ENCODE measurements at regions not wholly inside any gene's neighbourhood (a gene's known extent, or its start where the extent isn't known, plus 50 kb on each side); places are given as distances from the start of the nearest gene placed in this dataset.
"Not testable (repeated sequence)": the region's sequence is repeated elsewhere in the genome, so short reads cannot be mapped to it uniquely, and the experiment has no call there.

DNA sequence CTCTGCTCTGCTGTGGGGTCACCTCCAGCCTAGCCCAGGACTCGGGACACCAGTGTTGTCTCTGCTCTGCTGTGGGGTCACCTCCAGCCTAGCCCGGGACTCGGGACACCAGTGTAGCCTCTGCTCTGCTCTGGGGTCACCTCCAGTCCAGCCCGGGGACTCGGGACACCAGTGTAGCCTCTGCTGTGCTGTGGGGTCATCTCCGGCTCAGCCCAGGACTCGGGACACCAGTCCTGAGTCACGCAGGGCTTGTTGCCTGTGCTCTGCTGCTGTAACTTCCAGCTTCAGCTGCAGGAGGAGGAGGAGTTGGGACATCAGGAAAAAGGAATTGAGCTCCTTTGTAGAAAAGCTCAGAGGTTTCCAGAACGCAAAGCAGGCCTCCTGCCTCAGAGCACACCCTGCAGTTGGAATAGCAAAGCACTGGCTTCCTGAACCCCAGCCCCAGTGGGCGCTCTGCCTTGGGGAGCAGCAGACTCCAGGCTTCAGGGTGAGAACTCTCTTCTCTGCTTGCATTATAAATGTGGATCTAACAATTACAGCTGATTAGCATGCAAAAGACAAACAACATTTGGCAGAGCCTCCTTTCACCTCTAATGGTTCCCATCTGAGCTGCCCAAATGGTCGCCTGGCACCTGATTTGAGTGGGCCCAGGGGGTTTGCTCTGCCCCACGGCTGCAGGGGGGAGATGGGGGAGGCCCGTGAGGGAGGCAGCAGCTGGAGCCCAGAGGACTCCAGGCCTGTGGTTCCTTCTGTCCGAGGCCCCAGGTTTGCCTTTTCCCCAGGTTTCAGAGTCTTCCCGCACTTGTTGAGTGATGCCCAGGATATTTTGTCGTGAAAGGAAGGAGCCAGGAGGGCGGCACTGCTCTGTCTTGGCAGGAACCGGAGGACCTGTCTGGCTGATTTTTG lies 323.7 kb downstream of the ADGRD1 start:
- DNase-seq: not testable (repeated sequence)

DNA sequence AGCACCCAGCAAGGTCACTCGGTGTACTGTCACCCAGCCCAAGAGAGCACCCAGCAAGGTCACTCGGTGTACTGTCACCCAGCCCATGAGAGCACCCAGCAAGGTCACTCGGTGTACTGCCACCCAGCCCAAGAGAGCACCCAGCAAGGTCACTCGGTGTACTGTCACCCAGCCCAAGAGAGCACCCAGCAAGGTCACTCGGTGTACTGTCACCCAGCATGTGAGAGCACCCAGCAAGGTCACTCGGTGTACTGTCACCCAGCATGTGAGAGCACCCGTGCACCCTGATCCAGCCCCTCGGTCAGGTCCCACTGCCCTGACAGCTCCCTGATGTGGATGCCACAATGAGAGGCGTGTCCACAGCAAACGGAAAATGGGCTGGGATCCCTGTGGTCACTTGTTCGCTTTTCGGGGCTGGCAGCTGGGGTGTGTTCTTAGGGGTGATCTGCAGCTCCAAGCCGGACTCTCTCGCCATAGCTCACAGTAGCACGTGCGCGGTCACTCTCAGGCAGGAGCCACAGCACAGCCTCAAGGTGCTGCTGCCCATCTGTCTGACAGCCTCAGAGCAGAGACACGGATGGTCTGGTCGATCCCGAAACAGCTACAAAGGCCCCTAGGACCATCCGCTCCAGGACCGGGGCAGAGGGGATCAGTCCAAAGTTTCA lies 324.9 kb downstream of the ADGRD1 start:
- not testable (repeated sequence) for DNase-seq

DNA sequence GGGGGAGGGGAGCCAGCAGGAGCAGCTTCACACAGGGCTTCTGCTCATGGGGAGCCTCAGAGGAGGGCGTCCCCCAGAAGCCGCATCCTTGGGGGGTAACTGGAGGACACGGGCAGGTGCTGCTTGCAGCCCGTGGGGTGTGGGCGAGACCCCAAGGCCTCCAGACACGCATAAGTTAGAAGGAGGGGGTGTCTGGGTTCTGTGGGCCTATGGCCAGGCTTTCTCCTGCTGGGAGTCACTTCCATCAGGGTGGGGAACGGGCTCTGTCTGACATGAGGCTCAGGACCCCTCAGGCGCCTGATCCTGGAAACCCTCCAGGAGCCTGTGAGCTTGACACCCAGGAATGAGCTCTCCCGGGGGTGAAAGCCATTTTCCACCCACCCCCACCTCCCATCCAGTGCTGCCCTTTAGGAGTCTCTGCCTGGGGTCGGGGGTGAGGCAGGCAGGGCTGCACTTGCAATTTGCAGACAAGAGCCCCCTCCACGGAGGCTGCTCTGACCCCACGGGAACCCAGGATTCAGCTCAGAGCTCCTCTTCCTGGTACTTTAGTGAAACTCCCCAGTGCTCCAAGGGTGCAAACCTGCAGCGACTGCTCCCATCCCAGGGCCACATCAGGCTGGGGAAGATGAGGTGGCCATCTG lies 325.7 kb downstream of the ADGRD1 start:
- DNase-seq: no peak

DNA sequence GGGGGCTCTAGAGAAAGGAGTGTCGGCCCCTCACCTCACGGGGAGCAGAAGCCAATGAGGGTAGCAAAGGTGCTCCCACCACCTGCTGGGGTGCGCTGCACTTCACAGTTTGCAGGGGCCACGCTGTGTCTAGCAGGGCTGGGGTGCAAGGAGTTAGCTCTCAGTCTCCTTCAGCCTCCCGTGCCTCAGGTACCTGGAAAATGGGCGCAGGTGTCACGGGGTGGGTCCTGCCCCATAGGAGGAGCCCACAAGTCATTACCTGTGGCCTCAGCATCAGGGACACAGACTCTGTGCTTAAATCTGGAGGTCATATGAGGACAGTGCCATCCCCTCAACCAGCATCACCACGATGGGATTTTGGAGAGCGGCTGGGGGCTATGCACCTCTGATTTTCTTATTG lies 326.7 kb downstream of the ADGRD1 start:
- no peak for DNase-seq

DNA sequence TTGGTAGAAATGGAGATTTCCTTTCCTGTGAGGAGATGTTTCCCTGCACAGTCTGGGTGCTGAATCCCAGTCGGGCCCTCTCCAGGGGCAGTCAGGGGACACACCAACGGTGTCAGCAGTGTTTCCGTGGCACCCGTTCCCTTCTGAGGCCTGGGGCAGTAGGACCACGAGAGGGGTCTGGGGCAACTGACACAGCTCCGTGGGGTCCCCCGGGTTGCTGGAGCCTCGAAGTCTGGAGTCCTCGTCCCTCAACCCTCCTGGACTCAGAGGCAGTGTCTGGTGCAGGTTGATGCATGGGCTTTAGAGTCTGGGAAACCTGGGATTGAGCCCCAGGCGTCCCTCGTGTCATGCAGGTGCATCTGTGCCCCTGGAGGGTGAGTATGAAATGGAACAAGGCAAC lies 327.3 kb downstream of the ADGRD1 start:
- no peak for DNase-seq

DNA sequence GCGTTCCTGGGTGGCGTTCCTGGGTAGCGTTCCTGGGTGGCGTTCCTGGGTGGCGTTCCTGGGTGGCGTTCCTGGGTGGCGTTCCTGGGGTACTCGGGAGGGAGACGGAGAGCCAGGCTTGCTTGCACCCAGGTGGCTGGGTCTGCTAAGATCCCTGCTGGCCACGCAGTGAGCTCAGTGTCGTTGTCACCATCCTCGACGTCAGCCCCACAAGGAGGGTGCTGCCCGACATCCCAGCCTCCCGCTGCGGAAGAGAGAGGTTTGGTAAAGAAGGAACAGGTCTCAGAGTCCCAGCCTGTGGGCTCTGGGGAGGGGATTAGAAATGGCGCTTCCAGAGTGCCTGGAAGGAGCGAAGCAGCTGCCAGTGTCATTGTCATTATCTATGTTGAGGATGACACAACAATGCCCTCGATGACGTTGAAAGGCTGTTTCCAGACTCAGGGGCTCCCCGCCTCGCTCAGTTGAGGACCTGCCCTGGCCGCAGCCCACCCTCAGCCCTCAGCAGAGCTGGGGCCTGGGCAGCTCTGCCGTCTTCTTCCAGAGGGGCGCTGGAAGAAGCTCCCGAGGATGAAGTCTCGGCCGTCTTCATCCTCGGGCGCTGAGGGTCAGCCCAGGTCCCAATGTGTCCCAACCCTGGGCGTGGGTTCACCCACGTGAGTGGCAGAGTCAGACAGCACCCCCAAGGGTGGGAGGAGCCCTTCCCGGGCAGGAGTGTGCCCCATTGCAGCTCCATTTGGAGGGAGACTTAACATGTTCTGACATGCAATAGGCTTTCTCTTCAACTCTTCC lies 328.8 kb downstream of the ADGRD1 start:
- DNase-seq: no peak

DNA sequence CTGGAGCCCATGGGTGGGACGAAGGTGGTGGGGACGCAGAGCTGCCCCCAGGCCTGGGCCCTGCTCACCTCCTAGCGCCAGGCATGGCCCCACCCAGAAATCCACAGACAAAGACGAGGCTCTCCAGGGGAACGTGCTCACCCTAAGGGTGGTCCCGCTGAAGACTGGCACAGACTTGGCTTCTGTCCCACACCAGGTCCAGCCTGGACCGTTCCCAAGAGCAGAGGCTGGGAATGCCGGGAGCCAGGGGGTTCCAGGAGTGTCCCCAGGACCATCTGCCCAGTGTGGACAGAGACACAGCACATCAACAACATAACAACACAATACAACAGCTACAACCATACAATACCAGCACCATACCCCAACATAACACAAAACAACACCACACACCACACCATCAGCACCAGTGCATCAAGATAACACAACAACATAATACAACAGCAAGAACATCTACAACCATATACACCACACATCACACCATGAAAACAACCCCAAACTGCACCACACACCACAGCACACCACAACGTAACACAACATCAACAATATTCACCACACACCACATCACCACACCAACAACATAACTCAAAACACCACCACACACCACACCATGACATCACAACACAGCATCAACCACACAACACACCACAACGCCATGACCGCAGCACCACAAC lies 329.6 kb downstream of the ADGRD1 start:
- DNase-seq: no peak

DNA sequence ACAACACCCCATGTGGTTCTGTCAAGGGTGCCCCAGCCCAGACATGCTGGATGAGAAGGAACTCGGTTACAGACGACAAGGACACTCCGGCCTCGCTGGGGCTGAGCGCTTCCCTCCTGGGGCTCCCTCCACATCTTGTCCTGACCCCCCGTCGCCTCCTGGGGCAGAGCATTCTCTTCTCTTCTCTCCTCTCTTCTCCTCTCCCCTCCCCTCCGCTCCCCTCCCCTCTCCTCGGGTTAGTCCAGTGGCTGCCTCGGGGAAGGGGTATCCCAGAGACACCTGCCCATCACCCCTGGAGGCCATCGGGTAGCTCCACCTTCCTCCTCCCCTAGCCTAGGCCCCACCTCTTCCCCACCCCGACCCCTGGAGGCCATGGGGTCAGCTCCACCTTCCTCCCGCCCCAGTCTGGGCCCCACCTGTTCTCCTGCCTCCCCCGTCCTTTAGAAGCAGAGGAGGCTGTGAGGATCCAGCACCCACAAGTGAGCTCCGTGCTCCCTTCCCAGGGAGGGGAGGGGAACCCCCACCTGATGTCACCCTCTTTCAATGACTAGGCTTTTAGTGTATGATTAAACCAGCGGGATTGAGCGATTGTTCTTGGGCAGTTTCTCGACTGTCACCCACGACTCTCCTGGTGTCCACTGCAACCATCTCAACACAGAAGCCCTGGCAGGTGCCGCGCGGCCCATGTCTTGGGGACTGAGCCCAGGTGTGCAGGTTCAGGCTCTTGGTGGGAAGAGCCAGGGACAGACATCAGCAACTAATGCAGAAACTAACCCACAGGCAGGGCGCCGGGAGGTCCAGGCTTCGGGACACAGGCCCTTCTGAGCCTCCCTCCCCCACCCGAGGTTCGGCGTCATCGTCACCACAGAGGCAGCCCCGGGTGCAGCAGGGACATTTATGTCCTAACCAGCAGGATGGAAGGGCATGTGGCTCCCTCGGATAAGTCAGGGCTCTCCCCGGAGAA lies 330.4 kb downstream of the ADGRD1 start:
- not testable (repeated sequence) for DNase-seq

DNA sequence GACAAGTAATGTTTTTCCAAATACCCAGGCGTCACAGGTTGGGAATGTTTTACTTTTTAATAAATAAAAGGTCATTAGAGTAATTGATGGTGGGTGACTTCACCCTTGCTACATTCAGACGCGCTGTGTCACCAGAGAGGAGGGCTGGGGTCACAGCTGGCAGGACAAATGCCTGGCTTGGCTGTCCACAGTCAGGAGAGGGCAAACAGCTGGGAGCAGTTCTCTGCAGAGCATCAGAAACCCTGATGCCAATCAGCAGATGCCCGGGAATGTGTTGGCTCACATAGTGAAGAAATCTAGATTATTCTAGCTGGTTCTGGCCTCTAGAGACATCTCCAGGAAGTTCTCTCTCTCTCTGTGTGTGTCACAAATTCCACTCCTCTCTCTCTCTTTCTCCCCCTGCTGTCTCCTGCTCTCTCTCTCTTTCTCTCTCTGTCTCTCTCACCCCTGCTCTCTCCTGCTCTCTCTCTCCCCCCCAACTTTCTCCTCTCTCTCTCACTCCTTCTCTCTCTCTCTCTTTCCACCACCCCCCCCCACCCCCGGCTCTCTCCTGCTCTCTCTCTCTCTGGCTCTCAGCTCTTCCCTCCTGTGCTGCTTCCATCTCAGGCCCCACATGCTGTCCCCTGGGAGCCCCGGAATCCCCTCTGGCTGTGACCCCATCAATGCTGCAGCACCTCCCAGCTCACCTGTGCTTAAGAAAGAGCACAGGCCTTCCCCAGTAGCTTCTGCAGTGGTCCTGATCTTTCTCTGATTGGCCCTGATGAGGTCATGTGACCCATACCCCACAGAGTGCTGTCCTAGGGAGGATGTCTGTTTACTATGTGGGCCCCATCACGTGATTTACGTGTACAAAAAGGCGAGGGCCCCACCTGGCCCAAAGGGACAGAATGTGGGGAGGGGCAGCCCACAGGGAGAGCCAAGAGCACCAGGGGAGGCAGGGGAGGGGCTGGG lies 331.5 kb downstream of the ADGRD1 start:
- not testable (repeated sequence) for DNase-seq

DNA sequence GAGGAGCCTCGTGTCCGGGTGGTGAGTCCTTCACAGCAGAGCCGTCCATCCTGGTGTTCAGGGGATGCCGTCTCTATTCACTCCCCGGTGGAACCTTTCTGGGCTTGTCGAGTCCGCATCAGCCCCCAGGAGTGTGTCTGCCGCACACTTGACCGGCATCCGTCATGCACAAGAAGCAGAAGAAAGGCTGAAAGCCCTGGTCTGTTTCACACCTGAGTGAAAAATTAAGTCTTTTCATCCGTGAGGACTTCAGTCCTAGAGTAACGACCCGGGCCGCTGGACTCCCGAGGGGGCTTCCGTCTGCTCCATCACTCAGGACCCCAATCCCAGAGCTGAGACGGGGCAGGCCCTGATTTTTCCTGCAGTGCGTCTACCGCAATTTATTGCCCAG lies 332.2 kb downstream of the ADGRD1 start:
- not testable (repeated sequence) for DNase-seq

DNA sequence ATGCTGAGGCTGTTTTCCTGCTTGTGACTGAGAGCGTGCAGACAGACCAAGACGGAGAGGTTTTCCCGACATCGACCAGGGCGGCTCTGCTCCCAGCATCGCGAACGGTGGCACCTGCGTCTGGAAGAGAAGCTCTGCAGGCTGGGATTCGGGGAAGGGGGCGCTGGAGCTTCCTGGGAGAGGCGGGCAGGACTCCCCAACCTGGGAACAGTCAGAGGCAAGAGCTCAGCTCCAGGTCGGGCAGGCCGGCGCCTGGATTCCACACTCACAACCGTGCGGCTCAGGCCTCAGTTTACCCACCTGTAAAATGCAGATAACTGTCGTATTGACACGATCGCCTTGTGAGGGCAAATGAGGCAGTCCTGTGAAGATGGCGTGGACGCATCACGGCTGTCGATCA lies 332.6 kb downstream of the ADGRD1 start:
- DNase-seq: not testable (repeated sequence)

DNA sequence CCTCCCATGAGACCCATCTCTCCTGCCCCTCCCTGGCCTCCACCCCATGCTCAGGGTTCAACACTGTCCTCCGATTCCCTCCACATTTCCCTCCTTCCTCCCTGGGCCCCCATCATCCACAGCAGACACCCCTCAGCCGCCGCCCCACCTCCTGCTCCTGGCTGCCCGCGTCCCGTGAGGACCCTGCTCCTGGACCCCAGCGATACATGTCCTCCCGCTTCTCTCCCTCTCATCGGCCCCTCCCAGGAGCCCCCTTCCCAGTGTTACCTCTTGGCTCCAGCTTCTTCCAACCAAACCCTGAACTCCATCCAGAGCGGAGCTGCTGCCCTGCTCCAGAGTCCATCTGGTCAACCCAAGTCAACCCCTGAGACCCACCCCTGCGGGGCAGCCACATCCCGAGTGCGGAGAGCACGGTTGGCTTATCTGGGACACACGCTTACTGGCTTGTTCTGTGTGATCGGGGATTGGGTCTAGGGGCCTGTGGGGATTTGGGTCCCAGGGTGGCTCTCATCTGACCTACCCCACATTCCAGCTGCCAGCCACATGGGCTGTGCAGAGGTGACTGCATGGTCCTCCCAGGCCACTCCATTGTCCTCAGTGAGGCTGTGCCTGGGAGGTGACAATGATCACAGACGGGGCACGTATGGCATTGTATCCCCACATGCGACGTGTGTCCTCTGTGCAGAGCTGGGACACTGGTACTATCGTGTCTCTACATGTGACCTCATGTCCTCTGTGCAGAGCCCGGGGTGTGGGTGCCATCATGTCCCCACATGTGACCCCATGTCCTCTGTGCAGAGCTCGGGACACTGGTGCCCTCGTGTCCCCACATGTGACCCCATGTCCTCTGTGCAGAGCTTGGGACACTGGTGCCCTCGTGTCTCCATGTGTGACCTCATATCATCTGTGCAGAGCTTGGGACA lies 333.6 kb downstream of the ADGRD1 start:
- no peak for DNase-seq

DNA sequence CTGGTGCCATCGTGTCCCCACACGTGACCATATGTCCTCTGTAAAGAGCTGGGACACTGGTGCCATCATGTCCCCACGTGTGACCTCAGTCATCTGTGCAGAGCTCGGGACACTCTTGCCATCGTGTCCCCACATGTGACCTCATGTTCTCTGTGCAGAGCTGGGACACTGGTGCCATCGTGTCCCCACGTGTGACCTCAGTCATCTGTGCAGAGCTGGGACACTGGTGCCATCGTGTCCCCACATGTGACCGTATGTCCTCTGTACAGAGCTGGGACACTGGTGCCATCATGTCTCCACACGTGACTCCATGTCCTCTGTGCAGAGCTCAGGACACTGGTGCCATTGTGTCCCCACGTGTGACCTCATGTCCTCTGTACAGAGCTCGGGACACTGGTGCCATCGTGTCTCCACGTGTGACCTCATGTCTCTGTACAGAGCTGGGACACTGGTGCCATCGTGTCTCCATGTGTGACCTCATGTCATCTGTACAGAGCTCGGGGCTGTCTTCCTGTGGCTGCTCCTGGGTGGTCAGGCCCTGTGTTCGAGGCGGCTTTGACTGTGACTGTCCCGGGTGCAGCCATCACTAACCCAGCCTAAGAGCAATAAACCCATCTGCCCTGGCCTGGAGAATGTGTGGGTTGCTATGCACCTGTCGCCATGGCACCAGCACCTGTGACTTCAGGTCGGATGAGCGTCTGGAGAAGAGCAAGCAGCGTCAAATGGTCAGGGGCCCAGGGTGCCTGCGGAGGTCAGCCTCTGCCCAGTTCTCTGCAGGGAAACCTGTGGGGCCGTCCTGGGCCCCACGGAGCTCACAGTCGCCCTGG lies 334.4 kb downstream of the ADGRD1 start:
- no peak for DNase-seq

DNA sequence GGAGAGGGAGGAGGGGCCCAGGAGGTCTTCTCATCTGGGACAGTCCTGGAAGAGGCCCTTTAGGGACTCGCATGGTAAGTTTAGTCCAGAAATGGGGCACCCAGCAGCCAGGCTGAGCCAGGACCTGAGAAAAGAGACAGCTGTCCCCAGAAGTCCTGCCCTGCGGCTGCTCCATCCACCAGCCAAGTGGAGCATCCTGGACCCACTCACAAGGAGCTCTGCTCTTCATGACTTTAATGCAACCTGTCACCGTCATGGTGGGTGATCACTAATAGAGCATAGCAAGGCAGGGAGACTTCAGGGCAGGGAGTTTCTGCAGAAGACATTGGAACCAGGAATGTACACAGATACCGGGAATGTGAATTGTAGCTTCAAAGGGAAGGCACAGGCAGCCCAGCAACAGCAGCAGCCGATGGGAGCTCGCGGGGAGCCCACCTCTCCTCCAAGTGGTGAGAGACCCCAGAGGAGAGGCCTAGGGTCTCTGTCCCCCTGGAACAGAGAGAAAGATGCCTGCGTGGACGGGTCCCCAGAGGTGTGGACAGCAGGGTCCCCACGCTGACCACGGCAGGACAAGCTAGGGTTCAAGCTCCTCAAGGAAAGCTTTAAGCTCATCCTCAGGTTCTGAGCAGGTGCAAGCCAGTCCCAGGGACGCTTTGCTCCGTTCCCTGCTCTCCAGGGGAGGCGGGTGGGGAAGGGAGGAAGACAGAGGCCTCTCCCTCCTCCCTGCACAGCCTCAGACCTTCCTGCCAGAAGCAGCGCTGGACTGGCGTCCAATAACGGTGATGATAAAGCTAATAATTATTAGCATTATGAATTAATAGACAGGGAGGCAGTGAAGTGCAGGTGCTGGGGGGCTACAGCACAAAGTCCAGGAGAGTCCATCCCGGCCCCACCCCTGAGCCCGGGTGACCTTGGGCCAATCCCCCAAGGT lies 335.3 kb downstream of the ADGRD1 start:
- not testable (repeated sequence) for DNase-seq

DNA sequence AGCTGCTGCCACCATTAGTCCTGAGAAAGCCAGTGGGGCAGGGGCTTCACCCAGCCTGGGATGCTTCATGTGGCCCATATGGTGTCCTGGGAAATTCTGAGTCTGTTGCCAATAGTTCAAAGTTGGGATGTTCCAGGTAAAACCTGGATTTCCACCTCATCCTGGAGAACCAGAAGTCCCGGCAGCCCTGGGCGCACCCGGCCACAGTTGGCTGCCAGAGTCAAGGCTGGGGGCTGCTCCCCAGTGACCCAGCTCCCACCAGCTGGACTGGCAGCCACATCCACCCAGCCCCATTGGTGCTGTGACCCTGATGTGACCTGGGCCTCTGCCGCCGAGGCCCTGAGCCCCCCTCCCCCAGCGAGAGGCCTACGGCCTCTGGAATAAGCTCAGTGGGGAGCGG lies 336.1 kb downstream of the ADGRD1 start:
- DNase-seq: not testable (repeated sequence)

DNA sequence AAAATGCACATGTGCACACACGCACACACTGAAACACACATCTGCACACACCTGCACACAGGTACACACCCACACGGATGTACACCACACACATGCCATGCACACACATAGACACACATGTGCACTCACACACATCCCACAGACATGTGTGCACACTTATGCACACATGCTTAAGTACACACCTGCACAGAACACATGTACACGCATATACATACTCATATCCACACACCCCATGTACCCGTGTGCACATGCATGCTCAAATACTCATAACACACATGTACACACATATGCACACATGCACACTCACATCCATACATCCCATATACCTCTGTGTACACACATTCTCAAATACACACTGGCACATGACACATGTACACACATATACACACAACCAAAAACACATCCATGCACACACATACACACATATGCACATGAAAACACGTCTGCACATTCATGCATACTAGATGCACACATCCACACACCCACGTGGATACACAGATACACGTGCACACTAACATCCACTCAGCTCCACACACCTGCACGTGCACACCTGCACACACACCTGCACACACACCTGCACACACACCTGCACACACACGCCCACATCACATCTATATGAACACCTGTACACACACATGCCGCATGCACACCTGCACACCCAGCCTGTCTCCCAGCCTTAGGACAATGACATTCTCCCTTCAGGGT lies 336.7 kb downstream of the ADGRD1 start:
- no peak for DNase-seq

Data from activated naive CD4-positive, alpha-beta T cell (primary cell).